ENCODE measurements at regions not wholly inside any gene's neighbourhood (a gene's known extent, or its start where the extent isn't known, plus 50 kb on each side); places are given as distances from the start of the nearest gene placed in this dataset.
"Not testable (repeated sequence)": the region's sequence is repeated elsewhere in the genome, so short reads cannot be mapped to it uniquely, and the experiment has no call there.

DNA sequence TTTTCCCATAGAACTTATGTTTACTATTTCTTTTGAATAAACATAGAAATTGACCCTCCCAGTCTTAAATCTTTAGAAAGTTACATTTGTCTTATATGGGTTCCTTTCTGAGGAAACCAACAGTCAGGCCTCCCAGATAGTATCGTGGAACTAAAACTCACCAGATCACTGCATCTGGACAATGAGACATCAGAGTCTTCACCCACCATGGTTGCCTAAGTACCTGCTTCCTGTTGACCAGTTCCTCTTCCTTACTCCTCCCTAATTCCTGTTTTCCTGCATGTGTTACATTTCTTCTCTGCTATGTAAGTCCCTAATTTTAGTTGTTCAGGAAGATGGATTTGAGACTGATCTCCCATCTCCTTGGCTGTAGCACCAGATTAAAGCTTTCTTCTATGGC, 462.2 kb downstream of the DIRAS2 start:
- no peak for DNase-seq (ENCODE audit: low read depth)

DNA sequence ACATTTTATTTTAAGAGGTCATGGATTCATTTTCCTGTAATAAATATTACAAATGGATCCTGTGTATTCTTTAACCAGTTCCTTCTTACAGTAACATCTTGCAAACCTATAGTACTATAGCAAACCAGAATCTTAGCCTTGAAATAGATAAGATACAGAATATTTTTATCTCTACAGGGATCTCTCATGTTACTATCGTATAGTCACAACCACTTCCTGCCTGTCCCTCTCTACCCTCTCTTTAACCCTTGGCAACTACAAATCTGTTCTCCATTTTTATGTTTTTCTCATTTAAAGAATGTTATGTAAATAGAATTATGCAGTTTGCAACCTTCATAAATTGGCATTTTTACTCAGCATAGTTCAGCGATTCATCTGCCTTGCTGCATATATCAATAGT, 454.0 kb downstream of the DIRAS2 start:
- no peak for DNase-seq (ENCODE audit: low read depth)

- DNase-seq (ENCODE audit: low read depth) = no peak
Observed at GRCh38 chr9:90189306-90189705, 453.3 kb downstream of the DIRAS2 start.

GRCh38 chr9:90192465-90192864, 450.2 kb downstream of the DIRAS2 start:
- peak; percentile 2 for DNase-seq (ENCODE audit: low read depth)

DNA sequence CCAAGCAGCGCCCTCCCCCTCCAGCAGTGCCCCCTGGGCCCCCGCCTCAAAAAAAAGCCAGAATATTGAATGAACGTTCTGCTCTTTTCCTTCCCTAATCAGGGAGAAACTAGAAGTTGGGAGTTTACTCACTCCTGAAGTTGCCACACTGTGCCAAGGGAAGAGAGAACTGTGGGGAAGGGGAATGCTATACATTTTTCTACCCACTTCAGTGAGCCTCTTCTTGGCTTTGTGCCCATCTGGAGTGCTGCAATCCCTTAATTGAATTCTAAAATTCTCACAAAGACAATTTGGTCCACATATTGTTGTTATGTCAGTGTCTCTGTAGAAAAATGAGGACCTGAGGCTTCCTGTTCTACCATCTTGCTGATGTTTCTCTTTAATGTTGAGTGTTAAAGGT, 443.7 kb downstream of the DIRAS2 start:
- no peak for DNase-seq (ENCODE audit: low read depth)

DNA sequence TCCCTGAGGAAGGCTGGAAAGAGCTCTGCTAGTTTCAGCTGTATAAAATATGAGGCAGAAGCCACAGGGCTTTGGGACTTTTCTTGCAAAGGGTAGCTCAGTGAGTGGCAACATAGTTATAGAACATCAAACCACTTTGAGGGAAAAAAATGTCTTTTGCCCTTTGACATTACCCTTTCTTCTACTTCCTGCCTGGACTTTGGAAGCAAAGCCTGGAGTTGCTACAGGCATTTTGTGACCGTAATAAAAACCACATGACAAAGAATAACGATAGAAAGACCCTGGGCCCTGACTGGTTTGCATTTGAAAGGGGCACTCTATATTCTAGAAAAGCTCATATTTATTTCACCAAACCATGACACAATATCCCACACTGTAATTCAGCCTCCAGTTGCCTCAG, 440.9 kb downstream of the DIRAS2 start:
- DNase-seq (ENCODE audit: low read depth) = no peak

- no peak for DNase-seq (ENCODE audit: low read depth)
Observed at GRCh38 chr9:90204128-90204831, 438.3 kb downstream of the DIRAS2 start.

DNA sequence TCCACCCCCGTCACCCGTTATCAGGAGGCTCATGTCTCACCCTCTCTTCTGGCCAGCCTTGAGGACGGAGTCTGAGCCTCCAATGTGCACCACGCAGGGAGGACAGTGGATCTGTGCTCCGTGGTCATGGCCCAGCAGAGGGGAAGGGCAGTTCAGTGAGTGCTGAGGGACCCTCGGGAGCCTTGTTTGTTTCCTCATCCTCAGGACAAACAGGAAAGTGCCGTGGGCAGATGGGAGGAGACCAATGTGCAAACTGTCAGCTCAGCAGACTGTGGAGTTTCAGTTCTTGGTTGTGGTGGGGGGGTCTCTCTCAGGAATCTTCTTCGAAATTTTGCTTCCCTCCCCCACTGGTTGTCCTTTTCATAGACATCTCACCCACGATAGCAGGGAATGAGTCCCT, 429.6 kb downstream of the DIRAS2 start:
- DNase-seq (ENCODE audit: low read depth) = not testable (repeated sequence)

GRCh38 chr9:90219548-90220118, 423.0 kb downstream of the DIRAS2 start:
- DNase-seq (ENCODE audit: low read depth) = no peak

GRCh38 chr9:90221899-90222298, 420.7 kb downstream of the DIRAS2 start:
- DNase-seq (ENCODE audit: low read depth) = not testable (repeated sequence)

DNA sequence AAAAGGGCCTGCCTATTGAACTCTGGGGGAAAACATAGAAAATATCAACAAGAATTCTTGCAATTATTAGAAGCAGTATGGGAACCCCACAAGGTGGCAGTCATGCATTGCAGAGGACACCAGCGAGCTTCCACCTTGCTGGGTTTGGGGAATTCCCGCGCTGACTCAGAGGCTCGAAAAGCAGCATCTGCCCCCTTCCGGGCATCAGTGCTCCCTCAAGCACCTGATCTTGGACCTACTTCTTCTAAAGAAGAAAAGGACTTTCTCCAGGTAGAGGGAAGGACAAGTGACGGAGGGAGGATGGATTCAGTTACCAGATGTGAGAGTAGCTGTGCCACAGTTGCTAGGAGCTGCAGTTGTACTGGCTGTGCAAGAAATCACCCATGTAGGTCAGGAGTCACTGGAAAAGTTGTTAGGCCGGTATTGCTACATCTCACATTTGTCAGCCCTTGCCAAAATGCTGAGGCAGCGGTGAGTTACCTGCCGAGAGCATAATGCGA, 415.7 kb downstream of the DIRAS2 start:
- DNase-seq (ENCODE audit: low read depth) = peak; percentile 37

DNA sequence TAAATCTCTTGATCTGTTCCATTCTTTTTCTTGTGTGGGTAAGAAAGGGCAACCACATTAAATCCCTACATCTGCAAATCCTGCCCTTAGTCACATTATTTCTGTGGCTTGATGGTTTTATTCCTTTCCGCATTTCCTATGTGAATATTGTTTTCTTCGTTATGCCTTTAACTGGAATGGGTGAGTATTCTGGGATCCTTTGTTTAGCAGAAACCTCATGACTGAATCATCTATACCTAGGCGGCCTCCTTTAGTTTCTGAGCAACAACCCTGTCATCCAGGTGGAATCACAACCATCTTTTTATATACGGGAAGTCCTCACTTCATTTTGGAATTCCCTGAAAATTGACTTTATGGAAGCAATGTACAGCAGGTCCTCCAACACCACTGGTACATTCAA, 409.5 kb downstream of the DIRAS2 start:
- DNase-seq (ENCODE audit: low read depth) = not testable (repeated sequence)

DNA sequence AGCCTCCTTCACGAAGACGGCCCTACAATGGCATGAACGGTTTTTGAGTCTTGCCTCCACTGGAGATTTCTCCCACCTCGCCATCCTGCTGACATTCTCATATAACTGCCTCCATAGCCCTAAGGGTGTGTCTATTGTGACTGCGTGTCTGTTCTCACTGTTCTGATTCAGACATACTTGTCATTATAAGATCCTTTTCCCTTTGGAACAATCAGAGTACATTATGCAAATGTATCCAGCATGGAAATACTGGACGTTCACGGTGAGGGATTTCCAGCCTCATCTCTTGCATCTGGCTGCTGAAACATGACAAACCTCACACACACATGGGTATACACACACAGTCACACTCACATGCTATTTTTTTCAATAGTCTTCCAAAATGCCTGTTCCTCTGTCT, 402.1 kb downstream of the DIRAS2 start:
- no peak for DNase-seq (ENCODE audit: low read depth)

GRCh38 chr9:90245661-90246060, 397.0 kb downstream of the DIRAS2 start:
- no peak for DNase-seq (ENCODE audit: low read depth)

- no peak for DNase-seq (ENCODE audit: low read depth)
Observed at GRCh38 chr9:90249094-90249493, 393.5 kb downstream of the DIRAS2 start.

DNA sequence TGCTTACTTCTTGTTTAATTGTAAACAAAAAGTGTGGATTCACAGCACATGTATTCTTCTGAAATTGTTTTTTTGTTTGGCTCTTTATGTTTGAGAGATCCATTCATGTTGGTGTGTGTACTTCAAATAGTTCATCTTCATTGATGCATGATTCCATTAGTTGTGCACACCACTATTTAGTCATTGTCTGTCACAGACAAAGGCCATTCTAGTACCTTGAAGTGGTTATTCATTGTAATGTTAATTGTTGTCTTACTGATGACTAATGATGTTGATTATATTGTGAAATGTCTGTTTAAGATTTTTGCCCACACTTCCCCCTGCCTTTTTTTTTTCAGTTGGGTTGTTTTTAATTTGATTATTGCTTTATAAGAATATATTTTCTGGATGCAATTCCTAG, 391.3 kb downstream of the DIRAS2 start:
- DNase-seq (ENCODE audit: low read depth) = no peak

DNA sequence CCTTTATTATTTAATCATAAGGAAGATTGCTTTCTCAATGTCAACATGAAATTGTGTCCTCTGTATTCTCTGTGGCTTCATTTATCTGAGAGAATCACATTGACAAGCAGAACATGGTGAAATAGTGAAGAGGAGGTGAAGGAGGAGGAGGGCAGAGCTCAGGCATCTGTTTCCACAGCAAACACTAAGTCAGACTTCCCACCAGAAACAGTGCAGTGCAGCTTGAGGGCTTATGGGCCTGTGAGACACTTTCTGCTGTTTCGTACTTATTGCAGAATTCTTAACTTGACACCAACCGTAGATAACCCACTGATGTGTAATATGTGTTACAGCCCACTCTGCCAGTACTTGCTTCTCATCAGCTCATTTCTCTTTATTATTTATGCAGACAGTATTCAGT, 386.3 kb downstream of the DIRAS2 start:
- DNase-seq (ENCODE audit: low read depth) = no peak

DNA sequence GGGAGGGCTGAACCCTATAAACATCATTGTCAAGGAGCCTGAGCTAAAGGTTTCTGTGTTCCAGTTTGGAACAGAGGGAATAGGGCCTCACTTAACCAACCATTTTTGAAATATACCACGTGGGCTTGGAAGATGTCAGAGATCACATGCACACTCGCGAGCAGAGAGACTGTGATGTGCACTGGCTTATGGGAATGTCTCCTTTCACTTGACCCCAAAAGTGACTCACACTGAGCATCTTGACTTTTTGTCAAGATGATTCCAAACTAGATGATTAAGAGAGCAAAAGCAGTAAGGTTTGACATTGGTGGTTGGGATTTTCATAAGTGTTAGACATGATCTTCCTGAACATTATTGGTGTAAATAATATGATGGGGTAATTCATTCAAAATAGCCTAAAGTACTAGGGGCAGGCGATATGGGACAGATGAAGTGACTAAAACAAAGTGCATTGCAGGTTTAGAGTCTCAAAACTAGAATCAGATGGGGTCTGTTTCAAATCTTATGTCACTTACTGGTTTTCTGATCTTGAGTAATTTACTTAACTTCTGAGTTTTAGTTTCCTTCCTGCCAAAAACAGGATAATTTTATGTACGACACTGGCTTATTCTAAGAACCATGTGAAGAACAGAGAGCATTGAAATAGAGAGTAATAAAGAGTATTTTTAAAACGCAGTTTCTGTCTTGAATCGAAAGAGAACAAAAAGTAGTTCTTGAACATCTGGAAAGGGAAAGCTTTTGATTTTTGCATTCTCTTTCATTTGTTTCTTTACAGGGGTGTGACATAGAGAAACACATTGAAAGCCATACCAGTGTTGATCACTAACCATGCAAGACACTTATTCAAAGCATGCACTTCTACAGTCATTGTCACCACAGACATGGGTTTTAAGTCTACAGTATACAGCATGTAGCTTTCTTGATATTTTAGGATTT, 383.0 kb downstream of the DIRAS2 start:
- no peak for DNase-seq (ENCODE audit: low read depth)

DNA sequence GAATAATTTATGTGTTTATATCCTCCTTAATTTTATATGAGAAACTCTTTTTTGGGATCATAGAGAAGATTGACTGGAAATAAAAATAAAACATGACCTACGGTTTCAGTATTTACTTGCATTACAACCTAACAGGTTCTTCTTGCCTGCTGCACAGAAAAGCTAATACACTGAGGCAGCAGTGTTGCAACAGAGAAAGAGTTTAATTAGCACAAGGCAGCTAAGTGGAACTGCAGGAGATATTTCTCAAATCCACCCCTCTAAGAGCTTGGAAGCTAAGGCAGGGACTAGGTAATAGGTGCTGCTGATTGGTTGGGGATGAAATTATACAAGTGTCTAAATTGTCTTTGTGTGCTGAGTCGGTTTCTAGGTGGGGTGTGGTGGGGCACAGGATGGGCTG, 380.9 kb downstream of the DIRAS2 start:
- DNase-seq (ENCODE audit: low read depth) = no peak

- DNase-seq (ENCODE audit: low read depth) = no peak
Observed at GRCh38 chr9:90268613-90269012, 374.0 kb downstream of the DIRAS2 start.

DNA sequence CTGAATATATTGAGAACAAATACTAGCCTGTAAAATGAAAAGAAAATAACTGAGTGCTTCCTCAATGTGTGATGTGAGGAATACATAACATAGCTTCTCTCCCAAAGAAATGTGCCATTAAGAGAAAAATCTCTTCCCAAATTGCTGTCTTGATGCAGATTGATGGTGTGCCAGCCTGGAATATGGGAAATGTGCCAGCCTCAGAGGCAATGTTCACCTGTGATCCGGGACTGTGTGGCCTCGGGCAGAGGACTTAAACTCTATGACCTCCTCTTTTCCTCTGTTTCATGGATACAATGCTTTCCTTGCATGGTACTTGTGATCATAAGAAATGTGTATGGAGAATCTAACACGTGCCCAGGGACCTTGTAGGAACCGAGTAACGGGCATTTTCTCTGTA, 370.9 kb downstream of the DIRAS2 start:
- no peak for DNase-seq (ENCODE audit: low read depth)

- no peak for DNase-seq (ENCODE audit: low read depth)
Observed at GRCh38 chr9:90274725-90275124, 367.9 kb downstream of the DIRAS2 start.

Data from HT1080 (cell line).